Endothelial cell of umbilical vein (primary cell): ENCODE measurements at regions not wholly inside any gene's neighbourhood (a gene's known extent, or its start where the extent isn't known, plus 50 kb on each side); places are given as distances from the start of the nearest gene placed in this dataset.

Experiments used
- BruUV-seq: library from RNA; stranded (reverse); fragments of 400-500 nt; replicated peaks from 2 replicates; lab custom pipeline; 2021; lab: Mats Ljungman, UMichigan
- CTCF ChIA-PET: fragments of 300-600, 350-600 bp; sonication (Branson Sonifier 250); formaldehyde crosslinking; loops from one replicate; lab custom pipeline; 2021; ENCODE audit warnings: antibody characterized with exemption, inconsistent platforms; lab: Charles Lee
- POLR2A ChIA-PET: fragments of 300-600, 350-600 bp; sonication (Branson Sonifier 250); formaldehyde crosslinking; loops from one replicate; lab custom pipeline; 2021; ENCODE audit warnings: antibody characterized with exemption, inconsistent platforms; lab: Charles Lee
- DNase-seq: peaks from one replicate; pipeline ENCODE4 v3.0.0-alpha.2; 2011; ENCODE audit warnings: low read depth, low spot score
- FAIRE-seq: peaks from 2 replicates; lab custom pipeline; 2011; peaks lifted over from hg19 to GRCh38; lab: Jason Lieb, UNC
- H2AFZ ChIP-seq: 2 replicates; pipeline ENCODE4 v1.6.0; 2012; ENCODE audit warnings: low read depth, low read length, control low read depth, inconsistent platforms
- H3K27ac ChIP-seq: 2 replicates; pipeline ENCODE4 v1.5.1; 2011; ENCODE audit warnings: low read depth, mild to moderate bottlenecking, control low read depth, low read length, moderate library complexity; ENCODE audit not compliant: insufficient read depth
- H3K27me3 ChIP-seq, 2 experiments: 2 replicates each; pipeline versions ENCODE4 v1.6.0 to v1.6.1; 2011; ENCODE audit warnings: low read length in 2 of 2, mixed read lengths in 1 of 2; ENCODE audit not compliant: control insufficient read depth in 2 of 2, insufficient read depth in 2 of 2
- H3K36me3 ChIP-seq, 2 experiments: 2 replicates in 1 of 2; 3 replicates in 1 of 2; pipeline ENCODE4 v1.5.1; 2011; ENCODE audit warnings: low read length in 2 of 2, mild to moderate bottlenecking in 1 of 2, moderate library complexity in 1 of 2; ENCODE audit not compliant: control insufficient read depth in 2 of 2, insufficient read depth in 2 of 2; ENCODE audit errors: extremely low read depth in 1 of 2
- H3K4me1 ChIP-seq: 3 replicates; pipeline ENCODE4 v1.5.1; 2011; ENCODE audit warnings: mild to moderate bottlenecking, low read length; ENCODE audit not compliant: control insufficient read depth, insufficient read depth; ENCODE audit errors: extremely low read depth
- H3K4me2 ChIP-seq: 2 replicates; pipeline ENCODE4 v1.6.1; 2011; ENCODE audit warnings: low read length, control low read depth, mixed read lengths; ENCODE audit not compliant: insufficient read depth
- H3K4me3 ChIP-seq, 3 experiments: fragments of 200-600 bp in 1 of 3; sonication (generic), shearing (Covaris generic) in 1 of 3; replicated peaks in 1 of 3; 2 replicates each; pipeline ENCODE4 v1.5.1; 2011 to 2016; ENCODE audit warnings: control low read depth in 3 of 3, low read length in 3 of 3, mild to moderate bottlenecking in 2 of 3, inconsistent platforms in 1 of 3, low read depth in 1 of 3, moderate library complexity in 1 of 3; ENCODE audit not compliant: insufficient read depth in 1 of 3
- H3K79me2 ChIP-seq: 2 replicates; pipeline ENCODE4 v1.6.0; 2012; ENCODE audit warnings: low read length, inconsistent platforms; ENCODE audit not compliant: control insufficient read depth, insufficient read depth
- H3K9ac ChIP-seq: replicated peaks from 2 replicates; pipeline ENCODE3; 2011; ENCODE audit warnings: low read length, control low read depth; ENCODE audit not compliant: insufficient read depth; ENCODE audit errors: extremely low read depth
- H3K9me1 ChIP-seq: replicated peaks from 3 replicates; pipeline ENCODE4 v1.6.0; 2011; ENCODE audit warnings: mild to moderate bottlenecking, low read length; ENCODE audit not compliant: control insufficient read depth, insufficient read depth; ENCODE audit errors: extremely low read depth
- H3K9me3 ChIP-seq: replicated peaks from 2 replicates; pipeline ENCODE4 v1.5.1; 2012; ENCODE audit warnings: low read length, inconsistent platforms; ENCODE audit not compliant: control insufficient read depth, insufficient read depth
- H4K20me1 ChIP-seq: replicated peaks from 2 replicates; pipeline ENCODE3; 2011; ENCODE audit warnings: mild to moderate bottlenecking, low read length; ENCODE audit not compliant: control insufficient read depth, insufficient read depth; ENCODE audit errors: extremely low read depth
- EZH2 ChIP-seq: IDR thresholded peaks from 2 replicates; pipeline ENCODE4 v1.6.1; 2012; ENCODE audit warnings: borderline replicate concordance, low read depth, mild to moderate bottlenecking, moderate library complexity, low read length, inconsistent platforms; ENCODE audit not compliant: severe bottlenecking
- FOS ChIP-seq: IDR thresholded peaks from 2 replicates; pipeline ENCODE4 v1.6.1; 2011; ENCODE audit warnings: mild to moderate bottlenecking, low read length, moderate library complexity, borderline replicate concordance; ENCODE audit not compliant: insufficient read depth
- GATA2 ChIP-seq: IDR thresholded peaks from 2 replicates; pipeline ENCODE4 v1.7.0; 2011; ENCODE audit warnings: low read depth, mild to moderate bottlenecking, moderate library complexity, mixed read lengths, low read length; ENCODE audit not compliant: insufficient read length, insufficient read depth
- JUN ChIP-seq: IDR thresholded peaks from 2 replicates; pipeline ENCODE4 v1.6.1; 2011; ENCODE audit warnings: borderline replicate concordance, low read depth; ENCODE audit not compliant: insufficient read length, insufficient read depth
- MYC ChIP-seq: IDR thresholded peaks from one replicate; pipeline ENCODE4 v1.6.1; 2011; ENCODE audit warnings: mild to moderate bottlenecking, low read depth, low read length
- POLR2A ChIP-seq: IDR thresholded peaks from 2 replicates; pipeline ENCODE4 v1.6.1; 2012; ENCODE audit warnings: low read depth, mild to moderate bottlenecking, control low read depth, low read length
- POLR2AphosphoS5 ChIP-seq: IDR thresholded peaks from 2 replicates; pipeline ENCODE4 v1.6.1; 2012; ENCODE audit warnings: low read depth, mild to moderate bottlenecking, control low read depth, low read length, moderate library complexity; ENCODE audit not compliant: insufficient read depth
- dilution Hi-C: fragments of 300-500 bp; cut with MboI; formaldehyde crosslinking; loops from one replicate; pipeline ENCODE4 v1.15.0; 2019; ENCODE audit warnings: low sequenced_read_pairs; ENCODE audit not compliant: extremely low pct_ligation_motif_present
- intact Hi-C: fragments of 100-400 bp; cut with micrococcal nuclease; formaldehyde crosslinking; loops from one replicate; pipeline ENCODE4 v1.10.0; 2022
- TF ChIP-seq, protein P1 (sequence below): IDR thresholded peaks from 2 replicates; pipeline ENCODE4 v1.6.1; 2011; ENCODE audit not compliant: insufficient read depth, insufficient read length
- TF ChIP-seq, protein P2 (sequence below), 2 donors: IDR thresholded peaks; 1 replicate in 1 of 2; 2 replicates in 1 of 2; pipeline ENCODE4 v1.5.1; 2011; ENCODE audit warnings: low read length in 2 of 2, mild to moderate bottlenecking in 2 of 2, moderate library complexity in 2 of 2, control low read depth in 1 of 2, inconsistent platforms in 1 of 2, low read depth in 1 of 2; ENCODE audit not compliant: insufficient read depth in 1 of 2; ENCODE audit errors: extremely low read depth in 1 of 2

DNA sequence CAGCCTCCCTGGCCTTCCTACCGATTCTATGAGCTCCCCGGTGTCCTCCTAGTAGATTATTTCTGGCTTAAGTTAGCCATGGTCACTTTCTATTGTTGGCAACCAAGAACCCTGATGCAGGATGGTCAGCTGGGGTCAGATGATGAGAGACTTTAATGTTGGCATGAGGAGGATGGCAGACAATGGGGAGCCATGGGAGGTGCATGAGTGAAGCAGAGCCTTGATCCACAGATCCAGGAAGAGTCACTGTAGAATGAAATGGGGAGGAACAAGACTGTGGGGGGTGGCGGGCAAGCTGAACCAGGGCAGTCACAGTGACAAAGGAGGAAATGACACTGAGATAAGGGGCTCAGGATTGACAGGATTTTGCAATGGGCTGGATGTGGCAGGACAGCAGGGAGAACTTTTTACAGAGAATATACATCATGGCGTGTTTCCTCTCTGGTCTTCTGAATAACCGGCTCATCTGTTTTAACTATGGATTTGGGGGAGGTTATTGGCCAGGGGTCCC lies 60.9 kb downstream of the RPLP1 start:
- Histone ChIP-seq H4K20me1 (no peaks in the 10 kb centered on the region), H3K79me2 (no peaks in the 10 kb centered on the region), H2AFZ (no peak overlapping the region), H3K4me3 (no peak overlapping the region), H3K9ac (no peak overlapping the region), H3K4me2 (no peak overlapping the region), H3K9me1 (no peaks in the 10 kb centered on the region), H3K36me3 (no peaks in the 10 kb centered on the region), H3K27me3 (peaks cover 0 to 4% of the 10 kb centered on the region in 2 experiments), H3K27ac (no peak overlapping the region), H3K9me3 (no peaks in the 10 kb centered on the region), H3K4me1 (no peaks in the 10 kb centered on the region)
- intact Hi-C loops (no loop called here), dilution Hi-C loops (no loop called here)
- POLR2A ChIA-PET: no interaction called here
- DNase-seq (no peak), FAIRE-seq (no peak)
- no TSS peak for BruUV-seq
- TF ChIP-seq POLR2A (no peak), MYC (no peak), POLR2AphosphoS5 (no peak), GATA2 (no peak), JUN (no peak), EZH2 (no peak), FOS (no peak)
- TF ChIP-seq, protein P1, sequence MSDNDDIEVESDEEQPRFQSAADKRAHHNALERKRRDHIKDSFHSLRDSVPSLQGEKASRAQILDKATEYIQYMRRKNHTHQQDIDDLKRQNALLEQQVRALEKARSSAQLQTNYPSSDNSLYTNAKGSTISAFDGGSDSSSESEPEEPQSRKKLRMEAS: no peak
- TF ChIP-seq, protein P2, sequence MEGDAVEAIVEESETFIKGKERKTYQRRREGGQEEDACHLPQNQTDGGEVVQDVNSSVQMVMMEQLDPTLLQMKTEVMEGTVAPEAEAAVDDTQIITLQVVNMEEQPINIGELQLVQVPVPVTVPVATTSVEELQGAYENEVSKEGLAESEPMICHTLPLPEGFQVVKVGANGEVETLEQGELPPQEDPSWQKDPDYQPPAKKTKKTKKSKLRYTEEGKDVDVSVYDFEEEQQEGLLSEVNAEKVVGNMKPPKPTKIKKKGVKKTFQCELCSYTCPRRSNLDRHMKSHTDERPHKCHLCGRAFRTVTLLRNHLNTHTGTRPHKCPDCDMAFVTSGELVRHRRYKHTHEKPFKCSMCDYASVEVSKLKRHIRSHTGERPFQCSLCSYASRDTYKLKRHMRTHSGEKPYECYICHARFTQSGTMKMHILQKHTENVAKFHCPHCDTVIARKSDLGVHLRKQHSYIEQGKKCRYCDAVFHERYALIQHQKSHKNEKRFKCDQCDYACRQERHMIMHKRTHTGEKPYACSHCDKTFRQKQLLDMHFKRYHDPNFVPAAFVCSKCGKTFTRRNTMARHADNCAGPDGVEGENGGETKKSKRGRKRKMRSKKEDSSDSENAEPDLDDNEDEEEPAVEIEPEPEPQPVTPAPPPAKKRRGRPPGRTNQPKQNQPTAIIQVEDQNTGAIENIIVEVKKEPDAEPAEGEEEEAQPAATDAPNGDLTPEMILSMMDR (IDR thresholded peaks at IDR 0.05; ENCODE audit: extremely low read depth in 1 of 2, insufficient read depth in 1 of 2, low read depth in 1 of 2, low read length in 2 of 2): no peak
- CTCF ChIA-PET: interaction anchor here (1.3 kb wide), 1 partner anchor 9 kb away, joined by 4 read pairs; no protein-coding TSS in a partner anchor
